GM12873 (cell line): ENCODE measurements at regions not wholly inside any gene's neighbourhood (a gene's known extent, or its start where the extent isn't known, plus 50 kb on each side); places are given as distances from the start of the nearest gene placed in this dataset.

Experiments used
- TF ChIP-seq, protein P1 (sequence below): IDR thresholded peaks from 2 replicates; pipeline ENCODE4 v1.5.1; 2012; ENCODE audit warnings: low read depth, mild to moderate bottlenecking, moderate library complexity, low read length, control low read depth; ENCODE audit not compliant: insufficient read depth; ENCODE audit errors: missing control alignments

DNA sequence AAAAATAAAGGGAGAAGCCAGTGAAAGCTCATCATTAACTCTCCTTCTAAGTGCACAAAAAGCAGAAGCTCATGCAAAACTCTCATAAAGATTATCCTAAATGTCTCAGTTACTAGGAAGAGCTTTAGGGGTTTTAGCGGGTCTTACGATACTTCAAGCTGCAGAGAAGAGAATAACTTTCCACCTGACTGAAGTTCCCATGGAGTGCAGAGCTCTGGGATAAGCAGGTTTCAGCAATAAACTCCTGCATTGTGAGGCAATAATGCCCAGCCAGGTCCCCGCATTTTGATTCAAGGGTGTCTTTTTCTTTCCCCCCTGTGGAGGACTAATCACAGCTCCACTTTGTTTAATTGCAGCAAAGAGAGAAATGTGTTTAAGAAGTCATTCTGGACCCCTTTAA lies 241.9 kb upstream of the SP8 start:
- TF ChIP-seq, protein P1, sequence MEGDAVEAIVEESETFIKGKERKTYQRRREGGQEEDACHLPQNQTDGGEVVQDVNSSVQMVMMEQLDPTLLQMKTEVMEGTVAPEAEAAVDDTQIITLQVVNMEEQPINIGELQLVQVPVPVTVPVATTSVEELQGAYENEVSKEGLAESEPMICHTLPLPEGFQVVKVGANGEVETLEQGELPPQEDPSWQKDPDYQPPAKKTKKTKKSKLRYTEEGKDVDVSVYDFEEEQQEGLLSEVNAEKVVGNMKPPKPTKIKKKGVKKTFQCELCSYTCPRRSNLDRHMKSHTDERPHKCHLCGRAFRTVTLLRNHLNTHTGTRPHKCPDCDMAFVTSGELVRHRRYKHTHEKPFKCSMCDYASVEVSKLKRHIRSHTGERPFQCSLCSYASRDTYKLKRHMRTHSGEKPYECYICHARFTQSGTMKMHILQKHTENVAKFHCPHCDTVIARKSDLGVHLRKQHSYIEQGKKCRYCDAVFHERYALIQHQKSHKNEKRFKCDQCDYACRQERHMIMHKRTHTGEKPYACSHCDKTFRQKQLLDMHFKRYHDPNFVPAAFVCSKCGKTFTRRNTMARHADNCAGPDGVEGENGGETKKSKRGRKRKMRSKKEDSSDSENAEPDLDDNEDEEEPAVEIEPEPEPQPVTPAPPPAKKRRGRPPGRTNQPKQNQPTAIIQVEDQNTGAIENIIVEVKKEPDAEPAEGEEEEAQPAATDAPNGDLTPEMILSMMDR = no peak

DNA sequence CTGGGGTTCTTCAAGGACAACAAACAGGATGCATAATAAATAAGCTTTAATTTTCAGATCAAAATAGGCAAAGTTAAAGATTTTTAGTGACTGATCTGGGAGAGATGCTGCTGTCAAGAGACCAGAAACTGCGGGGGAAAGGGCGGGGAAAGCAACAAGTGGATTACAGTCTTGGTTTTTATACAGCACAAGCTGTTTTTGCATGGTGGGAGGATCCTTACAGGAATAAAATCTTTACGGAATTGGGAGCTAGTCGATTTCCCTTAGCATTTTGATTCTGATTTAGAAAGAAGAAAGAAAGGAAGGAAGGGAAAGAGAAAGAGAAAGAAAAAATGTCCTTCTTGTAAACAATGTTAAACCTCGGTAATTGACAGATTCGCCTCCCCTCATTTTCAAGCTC lies 242.3 kb upstream of the SP8 start:
- TF ChIP-seq, protein P1 = no peak

DNA sequence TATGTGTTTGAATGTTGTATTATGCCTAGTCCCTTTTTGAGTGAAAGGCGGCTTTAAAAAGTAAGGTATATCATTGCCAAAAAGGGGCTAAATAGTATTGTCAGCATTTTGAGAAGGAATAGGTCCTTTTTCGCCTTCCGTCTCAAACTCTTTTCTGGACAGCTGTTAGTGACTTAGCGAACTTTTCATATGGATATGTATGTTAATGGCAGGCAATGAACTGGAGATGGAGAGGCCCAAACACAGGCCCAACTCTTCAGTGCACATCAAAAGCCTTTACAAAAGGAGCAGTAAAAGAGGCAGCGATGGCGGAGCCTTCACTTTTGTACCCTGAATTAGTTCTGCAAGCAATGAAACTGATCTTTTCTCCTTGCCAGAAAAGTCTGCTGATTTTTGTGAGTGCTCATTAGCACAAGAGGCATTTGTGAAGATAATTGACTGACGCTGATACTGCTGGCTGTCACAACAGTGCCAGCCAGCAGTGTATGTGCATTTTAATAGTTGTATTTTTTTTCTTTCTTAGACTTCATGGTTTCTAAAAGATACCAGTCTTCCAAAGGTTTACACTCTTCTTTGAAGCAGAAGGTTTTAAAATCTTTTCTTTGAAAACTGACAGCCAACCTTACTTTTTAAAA lies 243.7 kb upstream of the SP8 start:
- TF ChIP-seq, protein P1 = no peak

DNA sequence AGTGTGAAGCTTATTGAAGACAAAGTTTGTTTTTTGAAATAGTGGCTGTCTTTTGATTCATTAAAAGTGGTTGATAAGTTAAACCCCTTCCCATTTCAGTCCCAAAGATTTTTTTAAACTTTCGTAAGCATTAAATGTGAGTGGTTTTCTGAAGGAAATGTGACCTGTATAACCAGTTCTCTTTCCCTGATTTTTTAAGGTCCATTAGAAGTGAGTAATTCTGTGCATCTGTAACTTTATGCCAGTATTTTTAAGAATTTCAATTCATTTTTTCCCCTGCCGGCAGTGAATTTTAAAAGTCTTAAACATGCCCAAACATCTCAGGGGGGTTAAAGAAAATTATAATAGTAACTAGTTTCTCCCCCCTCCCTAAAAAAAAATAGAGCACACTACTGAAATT lies 254.6 kb upstream of the SP8 start:
- TF ChIP-seq, protein P1 = no peak

DNA sequence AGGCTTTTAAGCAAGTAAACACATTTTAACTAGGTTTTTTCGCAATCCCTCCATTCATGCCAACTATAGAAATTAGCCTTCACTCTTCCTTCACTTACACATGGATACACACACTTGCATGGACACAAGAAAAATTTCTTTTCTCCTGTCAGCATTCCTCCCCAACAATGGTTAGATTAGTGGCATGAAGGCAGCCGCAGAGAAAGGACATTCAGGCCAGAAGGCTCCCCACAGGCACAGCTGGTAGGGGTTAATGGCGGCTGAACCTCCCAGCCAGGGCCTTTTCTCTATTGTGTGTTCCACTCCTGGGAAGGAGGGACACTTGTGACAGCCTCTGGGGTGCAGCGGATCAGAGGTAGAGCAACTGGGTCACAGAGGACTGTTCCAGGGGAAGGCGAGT lies 255.0 kb upstream of the SP8 start:
- TF ChIP-seq, protein P1 = no peak

DNA sequence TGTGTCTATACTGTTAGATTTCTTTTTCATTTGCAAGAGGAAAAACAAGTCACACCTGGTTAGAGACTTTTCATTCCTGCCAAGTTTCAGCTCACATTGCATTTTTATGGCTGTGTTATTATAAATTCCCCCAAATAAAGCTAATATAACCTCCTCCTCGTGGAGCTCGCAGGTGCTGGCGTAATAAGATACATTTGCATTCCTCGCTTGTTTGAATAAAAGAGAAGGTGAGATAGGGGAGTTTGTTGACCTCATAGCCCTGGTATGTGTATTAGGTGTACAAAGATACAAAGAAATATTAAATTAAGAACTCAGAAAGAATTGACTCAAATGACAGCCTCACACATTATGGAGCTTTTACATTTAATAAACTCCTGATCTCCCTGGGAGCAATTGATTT lies 257.7 kb upstream of the SP8 start:
- TF ChIP-seq, protein P1 = no peak

DNA sequence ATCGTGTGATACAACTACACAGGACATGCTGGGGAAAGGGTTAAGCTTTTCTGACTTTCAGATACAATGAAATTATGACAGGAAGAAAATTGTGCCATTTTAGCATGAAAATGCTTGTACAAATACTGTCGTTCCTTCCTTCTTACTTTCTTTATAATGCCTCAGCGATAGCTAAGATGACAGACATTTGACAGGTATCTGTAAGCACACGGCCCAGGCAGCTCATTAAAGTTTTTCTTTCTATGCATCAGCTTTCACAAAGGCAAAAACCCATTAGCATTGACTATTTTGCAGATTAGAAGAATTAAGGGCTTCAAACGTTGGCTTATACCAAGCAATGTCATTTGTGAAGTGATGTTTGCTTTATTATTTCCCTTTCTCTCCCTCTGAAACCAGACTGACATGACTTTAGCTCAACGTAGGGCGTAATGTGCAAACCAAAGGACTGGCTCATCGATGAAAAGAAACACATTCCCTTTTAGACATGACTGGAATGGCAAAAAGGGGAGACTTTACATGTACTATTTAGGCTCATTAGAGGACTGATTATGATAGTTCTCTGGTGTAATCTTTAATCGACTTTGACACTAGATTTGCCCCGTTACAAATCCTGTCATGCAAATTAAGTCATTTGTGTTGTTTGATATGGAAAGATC lies 258.4 kb upstream of the SP8 start:
- TF ChIP-seq, protein P1 = no peak
